WTC11 (cell line): ENCODE measurements at regions not wholly inside any gene's neighbourhood (a gene's known extent, or its start where the extent isn't known, plus 50 kb on each side); places are given as distances from the start of the nearest gene placed in this dataset.

Experiments used
- ATAC-seq: fragments of 200-7000 bp; cut with Tn5 transposase; 2 replicates; pipeline ENCODE4 v1.10.0; 2021; ENCODE audit warnings: mild to moderate bottlenecking, moderate library complexity
- CTCF ChIA-PET: fragments of 300-600 bp; sonication (Branson Sonifier 250); formaldehyde crosslinking; loops from one replicate; lab custom pipeline; 2021; ENCODE audit warnings: antibody characterized with exemption; lab: Charles Lee
- POLR2A ChIA-PET: fragments of 350-600 bp; sonication (Branson Sonifier 250); formaldehyde crosslinking; loops from one replicate; lab custom pipeline; 2021; ENCODE audit warnings: antibody characterized with exemption; lab: Charles Lee
- DNase-seq: peaks from one replicate; pipeline ENCODE4 v3.0.0; 2021; ENCODE audit warnings: low spot score
- H3K27ac Mint-ChIP-seq: 2 replicates; pipeline ENCODE4 v1.8.0; 2021; ENCODE audit warnings: mixed read lengths
- H3K27me3 Mint-ChIP-seq: 2 replicates; pipeline ENCODE4 v1.8.0; 2021; ENCODE audit warnings: low read depth, mild to moderate bottlenecking, moderate library complexity, mixed read lengths
- H3K36me3 Mint-ChIP-seq: 2 replicates; pipeline ENCODE4 v1.8.0; 2021; ENCODE audit warnings: mixed read lengths
- H3K4me1 Mint-ChIP-seq: 2 replicates; pipeline ENCODE4 v1.8.0; 2022; ENCODE audit warnings: mixed read lengths
- H3K4me3 Mint-ChIP-seq: 2 replicates; pipeline ENCODE4 v1.8.0; 2021; ENCODE audit warnings: mild to moderate bottlenecking, moderate library complexity, mixed read lengths
- H3K9me3 Mint-ChIP-seq: 2 replicates; pipeline ENCODE4 v1.8.0; 2021; ENCODE audit warnings: mixed read lengths
- CBFB ChIP-seq: sonication (generic); formaldehyde crosslinking; IDR thresholded peaks from 2 replicates; pipeline ENCODE4 v1.8.1; 2022; ENCODE audit warnings: mild to moderate bottlenecking, low read depth, missing genetic modification reagents
- EMX1 ChIP-seq: fragments of 250-450 bp; sonication (Bioruptor Pico); IDR thresholded peaks from 2 replicates; pipeline ENCODE4 v1.8.0; 2021; ENCODE audit warnings: mild to moderate bottlenecking
- IRF2 ChIP-seq: sonication (generic); formaldehyde crosslinking; IDR thresholded peaks from 2 replicates; pipeline ENCODE4 v1.8.0; 2022; ENCODE audit warnings: low read depth, missing genetic modification reagents, borderline replicate concordance
- NFE2L1 ChIP-seq: sonication (generic); formaldehyde crosslinking; IDR thresholded peaks from 2 replicates; pipeline ENCODE4 v1.8.1; 2023; ENCODE audit warnings: missing genetic modification reagents
- SMAD3 ChIP-seq: sonication (generic); formaldehyde crosslinking; IDR thresholded peaks from 2 replicates; pipeline ENCODE4 v1.8.0; 2022; ENCODE audit warnings: missing genetic modification reagents, mild to moderate bottlenecking, borderline replicate concordance
- ZNF263 ChIP-seq: sonication (generic); formaldehyde crosslinking; IDR thresholded peaks from 2 replicates; pipeline ENCODE4 v1.8.1; 2022; ENCODE audit warnings: low read depth, mild to moderate bottlenecking, moderate library complexity, missing genetic modification reagents
- ZNF671 ChIP-seq: fragments of 250-450 bp; sonication (Bioruptor Pico); IDR thresholded peaks from 2 replicates; pipeline ENCODE4 v1.8.0; 2021; ENCODE audit warnings: mild to moderate bottlenecking
- TF ChIP-seq, protein P1 (sequence below): sonication (generic); formaldehyde crosslinking; IDR thresholded peaks from 2 replicates; pipeline ENCODE4 v1.8.0; 2022; ENCODE audit warnings: mild to moderate bottlenecking, missing genetic modification reagents
- TF ChIP-seq, protein P2 (sequence below): fragments of 250-450 bp; sonication (Bioruptor Pico); conservative IDR thresholded peaks from 2 replicates; pipeline ENCODE4 v1.9.0; 2021; ENCODE audit warnings: mild to moderate bottlenecking
- TF ChIP-seq, protein P3 (sequence below): sonication (generic); formaldehyde crosslinking; IDR thresholded peaks from 2 replicates; pipeline ENCODE4 v1.8.1; 2022; ENCODE audit warnings: low read depth, mild to moderate bottlenecking, moderate library complexity, missing genetic modification reagents, borderline replicate concordance
- TF ChIP-seq, protein P4 (sequence below): fragments of 250-450 bp; sonication (Bioruptor Pico); IDR thresholded peaks from 2 replicates; pipeline ENCODE4 v1.8.0; 2021; ENCODE audit warnings: mild to moderate bottlenecking
- TF ChIP-seq, protein P5 (sequence below): fragments of 200-600 bp; IDR thresholded peaks from 2 replicates; pipeline ENCODE4 v1.8.0; 2022; ENCODE audit warnings: antibody characterized with exemption
- TF ChIP-seq, protein P6 (sequence below): fragments of 250-450 bp; sonication (Bioruptor Pico); IDR thresholded peaks from 2 replicates; pipeline ENCODE4 v1.9.0; 2021; ENCODE audit warnings: moderate library complexity, mild to moderate bottlenecking, inconsistent platforms, borderline replicate concordance
- TF ChIP-seq, protein P7 (sequence below): sonication (generic); formaldehyde crosslinking; IDR thresholded peaks from 2 replicates; pipeline ENCODE4 v1.8.0; 2022; ENCODE audit warnings: mild to moderate bottlenecking, missing genetic modification reagents
- TF ChIP-seq, protein P8 (sequence below): sonication (generic); formaldehyde crosslinking; IDR thresholded peaks from 2 replicates; pipeline ENCODE4 v1.8.0; 2022; ENCODE audit warnings: mild to moderate bottlenecking, missing genetic modification reagents
- TF ChIP-seq, protein P9 (sequence below): sonication (generic); formaldehyde crosslinking; IDR thresholded peaks from 2 replicates; pipeline ENCODE4 v1.8.1; 2022; ENCODE audit warnings: missing genetic modification reagents, borderline replicate concordance
- TF ChIP-seq, protein P10 (sequence below): sonication (generic); formaldehyde crosslinking; IDR thresholded peaks from 2 replicates; pipeline ENCODE4 v1.8.0; 2023; ENCODE audit warnings: missing genetic modification reagents, mild to moderate bottlenecking, borderline replicate concordance
- TF ChIP-seq, protein P11 (sequence below): sonication (generic); formaldehyde crosslinking; IDR thresholded peaks from 2 replicates; pipeline ENCODE4 v1.8.0; 2022; ENCODE audit warnings: mild to moderate bottlenecking, missing genetic modification reagents

DNA sequence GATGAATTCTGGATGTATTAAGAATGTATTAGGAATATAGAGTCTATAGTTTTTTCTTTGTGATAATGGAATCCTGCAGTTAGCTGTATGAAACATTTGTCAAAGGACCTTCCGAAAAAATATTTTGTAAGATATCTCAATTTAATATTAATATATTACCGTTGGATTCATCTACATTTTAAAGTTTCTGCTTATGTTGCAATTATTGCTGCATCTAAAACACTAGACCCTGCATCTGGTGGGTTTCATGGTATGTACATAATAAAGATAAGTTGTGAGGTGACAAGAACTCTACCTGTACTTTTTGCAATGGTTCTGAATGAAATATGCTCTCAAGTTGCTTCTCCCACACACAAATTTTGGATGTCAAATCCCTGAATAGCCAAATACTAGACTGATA lies 565.9 kb upstream of the FBXO33 start (continued):
- TF ChIP-seq, protein P1, sequence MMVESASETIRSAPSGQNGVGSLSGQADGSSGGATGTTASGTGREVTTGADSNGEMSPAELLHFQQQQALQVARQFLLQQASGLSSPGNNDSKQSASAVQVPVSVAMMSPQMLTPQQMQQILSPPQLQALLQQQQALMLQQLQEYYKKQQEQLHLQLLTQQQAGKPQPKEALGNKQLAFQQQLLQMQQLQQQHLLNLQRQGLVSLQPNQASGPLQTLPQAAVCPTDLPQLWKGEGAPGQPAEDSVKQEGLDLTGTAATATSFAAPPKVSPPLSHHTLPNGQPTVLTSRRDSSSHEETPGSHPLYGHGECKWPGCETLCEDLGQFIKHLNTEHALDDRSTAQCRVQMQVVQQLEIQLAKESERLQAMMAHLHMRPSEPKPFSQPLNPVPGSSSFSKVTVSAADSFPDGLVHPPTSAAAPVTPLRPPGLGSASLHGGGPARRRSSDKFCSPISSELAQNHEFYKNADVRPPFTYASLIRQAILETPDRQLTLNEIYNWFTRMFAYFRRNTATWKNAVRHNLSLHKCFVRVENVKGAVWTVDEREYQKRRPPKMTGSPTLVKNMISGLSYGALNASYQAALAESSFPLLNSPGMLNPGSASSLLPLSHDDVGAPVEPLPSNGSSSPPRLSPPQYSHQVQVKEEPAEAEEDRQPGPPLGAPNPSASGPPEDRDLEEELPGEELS, result no peak
- TF ChIP-seq, protein P2, sequence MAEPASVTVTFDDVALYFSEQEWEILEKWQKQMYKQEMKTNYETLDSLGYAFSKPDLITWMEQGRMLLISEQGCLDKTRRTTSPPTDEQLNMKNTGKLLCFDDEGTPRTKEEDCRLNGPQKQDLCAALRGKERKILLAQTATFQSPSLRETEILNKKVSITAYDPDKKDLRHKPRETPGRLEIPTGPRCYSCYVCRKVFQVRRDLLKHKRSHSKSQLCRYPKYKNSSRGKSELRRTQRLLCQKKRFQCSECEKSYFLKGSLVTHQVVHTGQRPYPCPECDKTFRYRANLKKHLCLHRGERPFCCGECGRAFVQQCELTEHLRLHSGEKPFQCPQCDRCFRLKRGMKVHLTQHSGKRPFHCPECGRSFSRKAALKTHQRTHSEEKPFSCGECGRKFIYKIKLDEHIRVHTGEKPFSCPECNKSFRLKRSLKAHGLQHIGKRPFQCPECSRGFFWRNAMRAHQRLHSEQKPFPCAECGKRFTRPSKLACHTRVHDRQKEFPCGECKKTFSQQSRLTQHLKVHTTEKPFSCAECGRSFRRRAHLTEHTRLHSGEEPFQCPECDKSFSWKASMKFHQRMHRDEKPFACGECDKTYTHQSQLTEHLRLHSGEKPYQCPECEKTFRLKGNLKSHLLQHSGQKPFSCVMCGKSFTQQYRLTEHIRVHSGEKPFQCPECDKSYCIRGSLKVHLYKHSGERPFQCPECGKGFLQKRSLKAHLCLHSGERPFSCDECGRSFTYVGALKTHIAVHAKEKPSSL (CRISPR knock-in tag), result no peak
- no peak for TF ChIP-seq IRF2
- TF ChIP-seq, protein P3, sequence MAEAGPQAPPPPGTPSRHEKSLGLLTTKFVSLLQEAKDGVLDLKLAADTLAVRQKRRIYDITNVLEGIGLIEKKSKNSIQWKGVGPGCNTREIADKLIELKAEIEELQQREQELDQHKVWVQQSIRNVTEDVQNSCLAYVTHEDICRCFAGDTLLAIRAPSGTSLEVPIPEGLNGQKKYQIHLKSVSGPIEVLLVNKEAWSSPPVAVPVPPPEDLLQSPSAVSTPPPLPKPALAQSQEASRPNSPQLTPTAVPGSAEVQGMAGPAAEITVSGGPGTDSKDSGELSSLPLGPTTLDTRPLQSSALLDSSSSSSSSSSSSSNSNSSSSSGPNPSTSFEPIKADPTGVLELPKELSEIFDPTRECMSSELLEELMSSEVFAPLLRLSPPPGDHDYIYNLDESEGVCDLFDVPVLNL (CRISPR knock-in tag), result no peak
- TF ChIP-seq NFE2L1 (CRISPR knock-in tag), result no peak

DNA sequence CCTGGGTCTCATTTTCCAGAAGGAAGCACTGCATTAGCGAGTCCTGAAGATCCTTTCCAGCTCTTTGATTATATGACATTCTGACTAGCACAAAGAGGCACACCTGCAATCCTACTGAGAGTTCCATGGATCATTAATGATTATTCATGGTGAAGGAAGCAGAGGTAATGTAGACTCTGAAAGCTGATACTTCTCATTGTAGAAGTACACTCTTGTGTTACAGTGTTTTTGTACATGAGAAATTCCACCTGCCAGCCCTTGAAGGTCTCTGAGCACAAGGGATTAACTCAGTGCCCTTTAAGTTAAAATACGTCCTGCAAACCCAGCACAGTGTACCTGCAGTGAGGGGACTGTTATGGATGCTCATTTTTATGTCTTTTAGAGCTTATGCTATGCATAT lies 558.8 kb upstream of the FBXO33 start:
- CTCF ChIA-PET, result no interaction called here
- no peak for TF ChIP-seq SMAD3 (CRISPR knock-in tag)
- TF ChIP-seq, protein P4, sequence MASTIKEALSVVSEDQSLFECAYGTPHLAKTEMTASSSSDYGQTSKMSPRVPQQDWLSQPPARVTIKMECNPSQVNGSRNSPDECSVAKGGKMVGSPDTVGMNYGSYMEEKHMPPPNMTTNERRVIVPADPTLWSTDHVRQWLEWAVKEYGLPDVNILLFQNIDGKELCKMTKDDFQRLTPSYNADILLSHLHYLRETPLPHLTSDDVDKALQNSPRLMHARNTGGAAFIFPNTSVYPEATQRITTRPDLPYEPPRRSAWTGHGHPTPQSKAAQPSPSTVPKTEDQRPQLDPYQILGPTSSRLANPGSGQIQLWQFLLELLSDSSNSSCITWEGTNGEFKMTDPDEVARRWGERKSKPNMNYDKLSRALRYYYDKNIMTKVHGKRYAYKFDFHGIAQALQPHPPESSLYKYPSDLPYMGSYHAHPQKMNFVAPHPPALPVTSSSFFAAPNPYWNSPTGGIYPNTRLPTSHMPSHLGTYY (CRISPR knock-in tag), result no peak
- TF ChIP-seq, protein P5, sequence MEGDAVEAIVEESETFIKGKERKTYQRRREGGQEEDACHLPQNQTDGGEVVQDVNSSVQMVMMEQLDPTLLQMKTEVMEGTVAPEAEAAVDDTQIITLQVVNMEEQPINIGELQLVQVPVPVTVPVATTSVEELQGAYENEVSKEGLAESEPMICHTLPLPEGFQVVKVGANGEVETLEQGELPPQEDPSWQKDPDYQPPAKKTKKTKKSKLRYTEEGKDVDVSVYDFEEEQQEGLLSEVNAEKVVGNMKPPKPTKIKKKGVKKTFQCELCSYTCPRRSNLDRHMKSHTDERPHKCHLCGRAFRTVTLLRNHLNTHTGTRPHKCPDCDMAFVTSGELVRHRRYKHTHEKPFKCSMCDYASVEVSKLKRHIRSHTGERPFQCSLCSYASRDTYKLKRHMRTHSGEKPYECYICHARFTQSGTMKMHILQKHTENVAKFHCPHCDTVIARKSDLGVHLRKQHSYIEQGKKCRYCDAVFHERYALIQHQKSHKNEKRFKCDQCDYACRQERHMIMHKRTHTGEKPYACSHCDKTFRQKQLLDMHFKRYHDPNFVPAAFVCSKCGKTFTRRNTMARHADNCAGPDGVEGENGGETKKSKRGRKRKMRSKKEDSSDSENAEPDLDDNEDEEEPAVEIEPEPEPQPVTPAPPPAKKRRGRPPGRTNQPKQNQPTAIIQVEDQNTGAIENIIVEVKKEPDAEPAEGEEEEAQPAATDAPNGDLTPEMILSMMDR, result no peak
- no peak for TF ChIP-seq EMX1 (CRISPR knock-in tag)
- TF ChIP-seq, protein P6, sequence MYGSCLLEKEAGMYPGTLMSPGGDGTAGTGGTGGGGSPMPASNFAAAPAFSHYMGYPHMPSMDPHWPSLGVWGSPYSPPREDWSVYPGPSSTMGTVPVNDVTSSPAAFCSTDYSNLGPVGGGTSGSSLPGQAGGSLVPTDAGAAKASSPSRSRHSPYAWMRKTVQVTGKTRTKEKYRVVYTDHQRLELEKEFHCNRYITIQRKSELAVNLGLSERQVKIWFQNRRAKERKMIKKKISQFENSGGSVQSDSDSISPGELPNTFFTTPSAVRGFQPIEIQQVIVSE (CRISPR knock-in tag), result no peak
- TF ChIP-seq ZNF263 (CRISPR knock-in tag), result no peak
- TF ChIP-seq, protein P7, sequence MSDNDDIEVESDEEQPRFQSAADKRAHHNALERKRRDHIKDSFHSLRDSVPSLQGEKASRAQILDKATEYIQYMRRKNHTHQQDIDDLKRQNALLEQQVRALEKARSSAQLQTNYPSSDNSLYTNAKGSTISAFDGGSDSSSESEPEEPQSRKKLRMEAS (CRISPR knock-in tag), result no peak
- TF ChIP-seq, protein P8, sequence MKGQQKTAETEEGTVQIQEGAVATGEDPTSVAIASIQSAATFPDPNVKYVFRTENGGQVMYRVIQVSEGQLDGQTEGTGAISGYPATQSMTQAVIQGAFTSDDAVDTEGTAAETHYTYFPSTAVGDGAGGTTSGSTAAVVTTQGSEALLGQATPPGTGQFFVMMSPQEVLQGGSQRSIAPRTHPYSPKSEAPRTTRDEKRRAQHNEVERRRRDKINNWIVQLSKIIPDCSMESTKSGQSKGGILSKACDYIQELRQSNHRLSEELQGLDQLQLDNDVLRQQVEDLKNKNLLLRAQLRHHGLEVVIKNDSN (CRISPR knock-in tag), result no peak
- no peak for TF ChIP-seq ZNF671
- TF ChIP-seq IRF2, result no peak
- TF ChIP-seq CBFB (CRISPR knock-in tag), result no peak
- TF ChIP-seq, protein P9, sequence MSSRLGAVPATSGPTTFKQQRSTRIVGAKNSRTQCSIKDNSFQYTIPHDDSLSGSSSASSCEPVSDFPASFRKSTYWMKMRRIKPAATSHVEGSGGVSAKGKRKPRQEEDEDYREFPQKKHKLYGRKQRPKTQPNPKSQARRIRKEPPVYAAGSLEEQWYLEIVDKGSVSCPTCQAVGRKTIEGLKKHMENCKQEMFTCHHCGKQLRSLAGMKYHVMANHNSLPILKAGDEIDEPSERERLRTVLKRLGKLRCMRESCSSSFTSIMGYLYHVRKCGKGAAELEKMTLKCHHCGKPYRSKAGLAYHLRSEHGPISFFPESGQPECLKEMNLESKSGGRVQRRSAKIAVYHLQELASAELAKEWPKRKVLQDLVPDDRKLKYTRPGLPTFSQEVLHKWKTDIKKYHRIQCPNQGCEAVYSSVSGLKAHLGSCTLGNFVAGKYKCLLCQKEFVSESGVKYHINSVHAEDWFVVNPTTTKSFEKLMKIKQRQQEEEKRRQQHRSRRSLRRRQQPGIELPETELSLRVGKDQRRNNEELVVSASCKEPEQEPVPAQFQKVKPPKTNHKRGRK (CRISPR knock-in tag), result no peak
- TF ChIP-seq, protein P10, sequence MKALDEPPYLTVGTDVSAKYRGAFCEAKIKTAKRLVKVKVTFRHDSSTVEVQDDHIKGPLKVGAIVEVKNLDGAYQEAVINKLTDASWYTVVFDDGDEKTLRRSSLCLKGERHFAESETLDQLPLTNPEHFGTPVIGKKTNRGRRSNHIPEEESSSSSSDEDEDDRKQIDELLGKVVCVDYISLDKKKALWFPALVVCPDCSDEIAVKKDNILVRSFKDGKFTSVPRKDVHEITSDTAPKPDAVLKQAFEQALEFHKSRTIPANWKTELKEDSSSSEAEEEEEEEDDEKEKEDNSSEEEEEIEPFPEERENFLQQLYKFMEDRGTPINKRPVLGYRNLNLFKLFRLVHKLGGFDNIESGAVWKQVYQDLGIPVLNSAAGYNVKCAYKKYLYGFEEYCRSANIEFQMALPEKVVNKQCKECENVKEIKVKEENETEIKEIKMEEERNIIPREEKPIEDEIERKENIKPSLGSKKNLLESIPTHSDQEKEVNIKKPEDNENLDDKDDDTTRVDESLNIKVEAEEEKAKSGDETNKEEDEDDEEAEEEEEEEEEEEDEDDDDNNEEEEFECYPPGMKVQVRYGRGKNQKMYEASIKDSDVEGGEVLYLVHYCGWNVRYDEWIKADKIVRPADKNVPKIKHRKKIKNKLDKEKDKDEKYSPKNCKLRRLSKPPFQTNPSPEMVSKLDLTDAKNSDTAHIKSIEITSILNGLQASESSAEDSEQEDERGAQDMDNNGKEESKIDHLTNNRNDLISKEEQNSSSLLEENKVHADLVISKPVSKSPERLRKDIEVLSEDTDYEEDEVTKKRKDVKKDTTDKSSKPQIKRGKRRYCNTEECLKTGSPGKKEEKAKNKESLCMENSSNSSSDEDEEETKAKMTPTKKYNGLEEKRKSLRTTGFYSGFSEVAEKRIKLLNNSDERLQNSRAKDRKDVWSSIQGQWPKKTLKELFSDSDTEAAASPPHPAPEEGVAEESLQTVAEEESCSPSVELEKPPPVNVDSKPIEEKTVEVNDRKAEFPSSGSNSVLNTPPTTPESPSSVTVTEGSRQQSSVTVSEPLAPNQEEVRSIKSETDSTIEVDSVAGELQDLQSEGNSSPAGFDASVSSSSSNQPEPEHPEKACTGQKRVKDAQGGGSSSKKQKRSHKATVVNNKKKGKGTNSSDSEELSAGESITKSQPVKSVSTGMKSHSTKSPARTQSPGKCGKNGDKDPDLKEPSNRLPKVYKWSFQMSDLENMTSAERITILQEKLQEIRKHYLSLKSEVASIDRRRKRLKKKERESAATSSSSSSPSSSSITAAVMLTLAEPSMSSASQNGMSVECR (CRISPR knock-in tag), result no peak
- TF ChIP-seq, protein P11, sequence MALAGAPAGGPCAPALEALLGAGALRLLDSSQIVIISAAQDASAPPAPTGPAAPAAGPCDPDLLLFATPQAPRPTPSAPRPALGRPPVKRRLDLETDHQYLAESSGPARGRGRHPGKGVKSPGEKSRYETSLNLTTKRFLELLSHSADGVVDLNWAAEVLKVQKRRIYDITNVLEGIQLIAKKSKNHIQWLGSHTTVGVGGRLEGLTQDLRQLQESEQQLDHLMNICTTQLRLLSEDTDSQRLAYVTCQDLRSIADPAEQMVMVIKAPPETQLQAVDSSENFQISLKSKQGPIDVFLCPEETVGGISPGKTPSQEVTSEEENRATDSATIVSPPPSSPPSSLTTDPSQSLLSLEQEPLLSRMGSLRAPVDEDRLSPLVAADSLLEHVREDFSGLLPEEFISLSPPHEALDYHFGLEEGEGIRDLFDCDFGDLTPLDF (CRISPR knock-in tag), result no peak

More for the DNA sequence above, 558.8 kb upstream of the FBXO33 start:
- no peaks in the 10 kb centered on the region for H3K36me3 Mint-ChIP-seq
- DNase-seq (no peak), ATAC-seq (no peak)
- H3K27ac Mint-ChIP-seq, result no peak overlapping the region
- H3K27me3 Mint-ChIP-seq, result no peaks in the 10 kb centered on the region
- H3K9me3 Mint-ChIP-seq, result peaks cover 8% of the 10 kb centered on the region; the same call in 1 of the 2 replicates
- POLR2A ChIA-PET, result no interaction called here
- no peak overlapping the region for H3K4me3 Mint-ChIP-seq
- peaks cover 10% of the 10 kb centered on the region for H3K4me1 Mint-ChIP-seq
